HG02885 (cell line): ENCODE measurements at regions not wholly inside any gene's neighbourhood (a gene's known extent, or its start where the extent isn't known, plus 50 kb on each side); places are given as distances from the start of the nearest gene placed in this dataset.

Experiments used
- ATAC-seq: cut with Tn5 transposase; IDR thresholded peaks from one replicate; pipeline ENCODE4 v1.9.1; 2021; ENCODE audit warnings: mild to moderate bottlenecking; ENCODE audit not compliant: unreplicated experiment, poor library complexity

GRCh38 chr18:40782453-40783130, 1172.4 kb upstream of the PIK3C3 start:
- no peak for ATAC-seq

- ATAC-seq = no peak
Observed at GRCh38 chr18:40769786-40770185, 1185.2 kb upstream of the PIK3C3 start.

GRCh38 chr18:40760251-40760650, 1194.8 kb upstream of the PIK3C3 start:
- ATAC-seq = no peak

- no peak for ATAC-seq
Observed at GRCh38 chr18:40754477-40754876, 1200.6 kb upstream of the PIK3C3 start.

- ATAC-seq = no peak
Observed at GRCh38 chr18:40752316-40752715, 1202.7 kb upstream of the PIK3C3 start.

- ATAC-seq = no peak
Observed at GRCh38 chr18:40751186-40751585, 1203.8 kb upstream of the PIK3C3 start.

GRCh38 chr18:40739029-40739428, 1216.0 kb upstream of the PIK3C3 start:
- ATAC-seq = no peak

GRCh38 chr18:40738321-40738880, 1216.6 kb upstream of the PIK3C3 start:
- ATAC-seq = peak; percentile 85

- no peak for ATAC-seq
Observed at GRCh38 chr18:40708726-40709125, 1246.3 kb upstream of the PIK3C3 start.

- ATAC-seq = no peak
Observed at GRCh38 chr18:40707797-40708196, 1247.2 kb upstream of the PIK3C3 start.

- ATAC-seq = no peak
Observed at GRCh38 chr18:40698129-40698528, 1256.9 kb upstream of the PIK3C3 start.

GRCh38 chr18:40695526-40695925, 1259.5 kb upstream of the PIK3C3 start:
- ATAC-seq = no peak

GRCh38 chr18:40692871-40693270, 1262.2 kb upstream of the PIK3C3 start:
- no peak for ATAC-seq

GRCh38 chr18:40690062-40690461, 1265.0 kb upstream of the PIK3C3 start:
- ATAC-seq = no peak

- no peak for ATAC-seq
Observed at GRCh38 chr18:40687399-40687798, 1267.6 kb upstream of the PIK3C3 start.

- no peak for ATAC-seq
Observed at GRCh38 chr18:40686836-40687235, 1268.2 kb upstream of the PIK3C3 start.

GRCh38 chr18:40685219-40685618, 1269.8 kb upstream of the PIK3C3 start:
- no peak for ATAC-seq

- no peak for ATAC-seq
Observed at GRCh38 chr18:40678318-40678717, 1276.7 kb upstream of the PIK3C3 start.

GRCh38 chr18:40676668-40677067, 1278.4 kb upstream of the PIK3C3 start:
- no peak for ATAC-seq

- ATAC-seq = no peak
Observed at GRCh38 chr18:40673150-40673549, 1281.9 kb upstream of the PIK3C3 start.

GRCh38 chr18:40672590-40672989, 1282.4 kb upstream of the PIK3C3 start:
- no peak for ATAC-seq

GRCh38 chr18:40670668-40671375, 1284.2 kb upstream of the PIK3C3 start:
- ATAC-seq = no peak
